GM21529 (cell line): ENCODE measurements at regions not wholly inside any gene's neighbourhood (a gene's known extent, or its start where the extent isn't known, plus 50 kb on each side); places are given as distances from the start of the nearest gene placed in this dataset.

ENCODE experiments used
- ATAC-seq: cut with Tn5 transposase; IDR thresholded peaks from one replicate; pipeline ENCODE4 v1.9.1; 2021; ENCODE audit not compliant: unreplicated experiment

DNA sequence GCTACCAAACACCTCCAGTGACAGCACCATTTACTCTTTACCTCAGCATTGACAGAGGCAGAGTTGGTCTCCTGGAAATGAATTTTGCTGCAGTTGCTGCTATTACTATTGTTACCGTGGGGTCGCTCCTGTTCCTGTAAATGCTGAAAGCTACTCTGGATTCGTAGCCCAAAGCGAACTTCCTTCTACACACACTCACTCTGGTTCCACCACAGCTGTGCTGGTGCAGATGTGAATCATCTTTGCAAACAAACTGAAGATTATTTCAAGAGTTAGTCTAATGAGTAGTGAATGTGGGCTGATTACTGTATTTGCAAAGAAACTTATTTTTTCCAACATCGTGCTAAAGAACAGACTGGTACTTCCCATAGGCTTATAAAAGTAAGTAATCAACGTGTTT, 304.0 kb downstream of the LPIN1 start:
- peak; percentile 46 for ATAC-seq

- no peak for ATAC-seq
These were observed 305.4 kb downstream of the LPIN1 start for GRCh38 chr2:12051831-12052230.

DNA sequence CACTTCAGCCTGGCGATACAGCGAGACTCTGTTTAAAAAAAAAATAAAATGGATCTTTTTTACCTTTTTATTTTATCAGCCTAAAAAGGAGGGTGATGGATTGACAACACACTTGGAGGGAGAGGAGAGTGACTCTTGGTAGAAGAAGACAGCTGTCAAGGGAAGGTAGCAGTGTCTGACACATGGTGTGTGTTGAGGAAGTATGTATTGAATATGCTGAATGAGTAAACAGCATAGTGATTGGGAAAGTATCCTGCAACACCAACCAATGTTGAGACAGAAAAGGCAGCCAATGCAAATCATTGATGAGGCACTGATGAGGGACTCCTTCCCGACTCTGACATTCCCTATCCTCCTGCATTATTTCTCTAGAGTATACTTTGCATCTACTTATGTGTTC, 306.4 kb downstream of the LPIN1 start:
- no peak for ATAC-seq

DNA sequence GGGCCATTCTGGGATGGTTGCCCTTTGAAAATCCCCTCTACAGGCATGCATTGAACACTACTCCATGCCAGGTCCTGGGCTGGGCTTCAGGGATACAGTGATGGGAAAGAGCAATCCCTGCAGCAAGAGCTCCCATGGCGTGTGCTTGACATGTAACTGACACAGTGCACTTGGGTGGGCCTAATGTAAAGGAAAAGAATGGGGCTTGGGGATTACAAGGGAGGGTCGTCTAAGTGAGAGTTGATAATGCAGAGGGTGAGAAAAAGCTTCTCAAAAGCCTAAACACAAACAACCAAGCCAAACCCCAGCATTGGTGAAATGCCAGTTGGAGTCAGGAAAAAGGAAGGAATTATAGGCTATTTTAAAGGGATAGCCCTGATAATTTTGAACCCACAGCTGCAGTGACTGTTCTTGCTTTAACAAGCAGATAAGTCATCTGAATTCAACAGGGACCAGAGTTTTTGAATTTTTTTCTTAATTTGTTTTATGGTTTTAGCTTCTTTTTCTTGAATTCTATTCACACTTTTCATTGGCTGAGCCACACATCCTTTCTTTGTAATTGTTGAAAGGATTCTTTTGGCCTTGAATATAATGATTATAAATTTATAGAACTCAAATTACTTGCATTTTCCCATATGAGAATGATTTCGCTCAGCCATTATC, 308.7 kb downstream of the LPIN1 start:
- no peak for ATAC-seq

DNA sequence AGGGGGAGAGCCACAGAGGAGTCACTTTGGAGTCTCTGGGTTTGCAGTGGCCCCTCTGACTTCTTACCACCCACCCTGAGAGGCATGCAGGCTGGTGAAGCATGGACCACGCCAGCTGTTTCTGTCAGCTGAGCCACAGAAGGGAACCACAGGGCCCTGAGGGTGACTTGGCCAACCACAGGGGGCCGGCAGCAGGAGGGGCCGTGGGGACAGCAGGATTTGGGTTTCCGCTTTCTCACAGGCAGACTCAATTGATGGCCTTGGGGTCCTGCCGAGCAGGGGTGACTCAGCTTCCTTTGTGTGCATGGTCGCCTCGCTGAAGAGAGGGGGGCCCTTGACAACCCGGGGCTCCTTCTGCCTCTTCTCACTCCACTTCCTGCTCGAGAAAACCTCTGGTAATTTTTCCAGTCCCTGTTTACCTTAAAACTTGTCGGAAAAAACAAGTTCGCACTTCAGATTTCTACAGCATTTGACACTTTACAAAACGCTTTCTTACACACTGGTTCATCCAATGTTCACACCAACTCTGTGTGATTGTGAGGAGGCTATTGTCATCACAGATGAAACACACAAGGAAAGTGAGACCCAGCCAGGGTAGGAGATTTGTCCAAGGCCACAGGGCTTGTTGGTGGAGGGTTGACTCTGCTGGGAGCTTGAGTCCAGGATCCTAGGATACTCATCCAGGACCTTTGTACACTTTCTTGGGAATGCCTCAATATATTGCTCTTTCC, 311.2 kb downstream of the LPIN1 start:
- ATAC-seq: peak; percentile 89

GRCh38 chr2:12059616-12060441, 313.4 kb downstream of the LPIN1 start:
- ATAC-seq: no peak

- no peak for ATAC-seq
These were observed 314.5 kb downstream of the LPIN1 start for GRCh38 chr2:12060886-12061285.

DNA sequence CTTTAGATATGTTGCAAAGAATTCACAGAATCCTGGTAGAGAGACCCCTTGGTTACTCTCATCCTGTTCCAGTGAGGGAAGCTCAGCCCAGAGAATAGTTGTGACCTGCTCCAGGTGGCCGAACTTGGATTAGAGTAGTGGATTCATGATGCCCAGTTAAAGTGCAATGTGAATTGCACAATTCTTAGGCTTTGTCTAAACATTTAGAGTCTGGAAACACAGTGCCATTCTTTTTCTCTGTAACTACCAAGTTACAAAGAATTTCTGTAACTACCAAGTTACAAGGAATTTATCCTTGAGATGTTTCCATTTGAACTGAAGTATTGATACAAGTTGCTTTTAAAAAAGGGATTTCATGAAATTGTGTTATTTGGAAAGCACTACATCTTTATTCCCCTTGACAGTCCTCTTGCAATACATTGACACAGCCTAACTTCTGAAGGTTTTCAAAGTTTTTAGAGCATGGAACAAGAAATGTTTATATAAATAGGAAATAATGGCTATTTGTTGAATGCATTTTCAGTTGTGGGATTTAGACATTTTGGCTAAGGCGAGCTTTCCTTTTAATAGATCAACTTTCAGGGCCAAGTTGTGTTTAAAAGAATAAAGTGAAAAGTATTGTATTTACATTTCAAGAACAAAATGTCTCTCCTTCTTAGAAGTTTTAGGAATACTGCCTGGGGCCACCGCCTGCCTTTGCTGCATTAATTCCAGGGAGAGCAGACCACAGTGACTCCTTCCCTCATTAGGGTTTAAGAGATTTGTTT, 315.0 kb downstream of the LPIN1 start:
- no peak for ATAC-seq

DNA sequence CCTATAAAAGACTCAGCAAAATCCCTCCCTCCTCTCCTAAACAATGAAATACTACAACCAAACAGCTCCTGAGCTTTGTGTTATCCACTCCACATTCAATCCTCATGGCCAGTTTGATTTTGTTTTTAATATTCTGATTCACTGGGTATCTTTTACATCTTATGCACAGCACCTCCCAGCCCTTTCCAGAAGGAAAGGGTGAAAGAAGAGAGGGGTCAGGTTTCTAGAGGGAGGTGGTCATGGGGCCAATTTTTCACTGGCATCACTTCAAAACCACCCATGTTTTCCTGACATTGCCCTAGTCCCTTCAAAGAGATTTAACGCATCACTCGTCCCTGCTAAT, 315.6 kb downstream of the LPIN1 start:
- no peak for ATAC-seq

DNA sequence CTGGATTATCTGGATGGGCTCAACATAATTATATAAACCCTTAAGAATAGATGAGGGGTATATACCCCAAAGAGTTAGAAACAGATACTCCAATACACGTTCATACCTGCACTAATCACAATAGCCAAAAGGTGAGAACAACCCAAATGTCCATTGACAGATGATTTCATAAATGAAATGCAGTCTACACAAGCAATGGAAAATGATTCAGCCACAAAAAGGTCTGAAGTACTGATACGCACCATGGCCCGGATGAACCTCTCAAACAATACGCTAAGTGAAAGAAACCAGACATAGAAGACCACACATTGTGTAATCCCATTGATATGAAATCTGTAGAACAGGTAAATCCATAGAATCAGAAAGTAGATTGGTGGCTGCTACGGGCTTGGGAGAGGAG, 316.8 kb downstream of the LPIN1 start:
- no peak for ATAC-seq

DNA sequence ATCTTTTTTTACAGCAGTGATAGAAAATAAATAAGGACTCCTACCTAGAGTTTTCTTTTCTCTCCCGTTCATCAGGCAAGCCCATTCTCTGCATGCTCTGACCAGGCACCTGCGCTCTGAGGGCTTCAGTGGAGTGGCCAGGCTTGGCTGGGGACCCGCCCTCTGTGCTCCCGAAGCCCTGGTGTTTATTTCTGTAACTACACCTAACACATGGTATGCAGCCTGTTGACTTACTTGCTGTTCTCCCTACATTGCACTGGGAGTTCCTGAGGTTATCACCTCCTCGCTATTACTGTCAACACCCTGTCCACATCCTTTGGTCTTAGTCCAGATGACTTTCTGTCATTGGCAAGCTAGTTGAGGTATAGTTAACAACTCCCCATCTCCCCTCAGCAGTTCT, 317.7 kb downstream of the LPIN1 start:
- no peak for ATAC-seq

DNA sequence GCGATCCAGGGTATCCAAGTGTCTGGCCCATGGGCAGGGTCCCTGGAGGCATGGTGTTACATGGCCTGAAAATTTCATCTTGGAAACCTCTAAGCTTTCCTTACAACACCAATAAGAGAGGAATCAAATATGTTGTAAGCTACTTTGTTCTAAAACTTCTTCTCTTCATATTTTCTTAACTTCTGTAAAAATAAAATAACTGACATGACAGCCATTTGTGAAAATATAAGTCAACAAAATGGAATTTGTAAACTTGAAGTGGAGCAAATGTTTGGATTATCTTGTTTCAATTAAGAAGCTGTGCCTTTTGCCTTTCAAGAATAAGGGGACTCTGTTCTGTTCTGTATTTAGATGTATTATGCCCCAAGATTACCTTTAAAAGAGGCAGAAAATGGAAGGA, 319.7 kb downstream of the LPIN1 start:
- no peak for ATAC-seq

- no peak for ATAC-seq
These were observed 320.6 kb downstream of the LPIN1 start for GRCh38 chr2:12066986-12067385.

- ATAC-seq: no peak
These were observed 322.5 kb downstream of the LPIN1 start for GRCh38 chr2:12068796-12069538.

- peak; percentile 38 for ATAC-seq
These were observed 323.7 kb downstream of the LPIN1 start for GRCh38 chr2:12070153-12070552.

- ATAC-seq: no peak
These were observed 324.1 kb downstream of the LPIN1 start for GRCh38 chr2:12070581-12070980.

- ATAC-seq: peak; percentile 75
These were observed 324.9 kb downstream of the LPIN1 start for GRCh38 chr2:12071318-12071717.

DNA sequence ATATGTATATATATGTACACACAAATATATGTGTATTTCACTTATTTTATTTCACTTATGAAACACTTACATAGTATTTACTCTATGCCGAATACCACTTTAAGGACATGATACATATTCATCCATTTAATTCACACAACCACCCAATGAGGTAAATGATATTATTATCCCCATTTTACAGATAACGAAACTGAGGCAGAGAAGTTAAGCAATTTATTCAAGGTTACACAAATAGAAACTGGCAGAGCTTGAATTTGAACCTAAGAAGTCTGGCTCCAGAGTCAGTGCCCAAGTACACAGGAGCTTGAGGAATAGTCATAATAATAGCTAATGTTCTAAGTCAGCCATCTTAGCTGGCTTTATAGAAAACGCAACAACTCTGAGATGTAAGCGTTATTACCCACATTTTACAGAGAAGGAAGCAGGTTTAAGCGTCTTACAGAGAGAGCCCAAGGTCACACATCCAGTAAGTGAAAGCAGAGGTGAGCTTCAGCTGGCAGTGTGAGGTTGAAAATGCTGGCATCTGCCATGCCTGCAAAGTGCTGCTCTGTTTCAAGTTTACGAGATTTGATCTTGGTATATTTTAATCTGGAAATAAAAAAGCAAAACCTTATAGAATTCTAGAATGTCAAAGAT, 326.9 kb downstream of the LPIN1 start:
- ATAC-seq: no peak

GRCh38 chr2:12074126-12074844, 327.9 kb downstream of the LPIN1 start:
- ATAC-seq: no peak

DNA sequence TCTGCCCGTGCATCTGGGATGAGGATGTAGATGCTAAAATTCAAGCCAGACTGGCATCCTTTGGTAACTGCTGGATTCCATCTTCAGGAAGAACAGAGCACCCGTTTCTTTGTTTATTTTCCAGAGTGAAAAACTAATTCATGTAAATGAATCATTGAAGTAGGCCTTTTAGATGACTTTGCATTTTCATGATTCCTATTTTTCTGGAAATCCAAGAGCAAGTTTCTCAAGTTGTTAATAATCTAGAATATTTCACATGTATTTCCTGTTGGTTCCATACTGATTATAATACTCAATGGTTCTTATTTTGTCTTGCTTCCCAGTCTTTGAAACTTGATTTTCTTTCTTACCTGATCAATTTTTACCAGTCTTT, 328.4 kb downstream of the LPIN1 start:
- no peak for ATAC-seq
